ENCODE measurements at regions not wholly inside any gene's neighbourhood (a gene's known extent, or its start where the extent isn't known, plus 50 kb on each side); places are given as distances from the start of the nearest gene placed in this dataset.

DNA sequence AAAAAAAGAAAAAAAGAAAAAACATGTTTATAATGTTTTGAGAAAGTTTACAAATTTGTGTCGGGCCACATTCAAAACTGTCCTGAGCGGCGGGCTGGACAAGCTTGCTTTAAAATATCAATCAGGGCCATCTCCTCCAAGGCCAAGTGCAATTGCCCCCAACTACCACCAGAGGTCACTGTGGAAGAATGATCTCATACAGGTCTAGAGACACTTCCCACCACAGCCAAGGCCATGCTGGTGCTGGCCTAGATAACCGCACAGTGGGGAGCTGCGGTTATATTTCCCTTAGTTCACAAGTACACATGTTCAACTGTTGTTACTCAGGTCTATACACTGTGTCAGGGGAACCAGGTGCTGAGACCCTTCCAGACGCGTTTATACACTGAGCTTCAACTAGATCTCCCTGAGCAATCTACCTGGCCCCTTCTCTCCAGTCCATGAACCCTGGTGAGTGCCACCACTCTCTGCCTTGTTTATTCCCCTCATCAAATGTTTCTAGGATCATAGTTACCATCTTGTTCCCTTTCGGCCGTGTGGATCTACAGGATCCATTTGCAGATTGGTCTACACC is 83.8 kb upstream of the CCL2 start:
- Histone ChIP-seq H3K4ac (ENCODE audit: low read depth, low read length) (no peak overlapping the region), H3K9ac (ENCODE audit: low read depth, low read length) (no peak overlapping the region), H3K4me3 (ENCODE audit: insufficient read depth, low read depth, low read length) (no peak overlapping the region), H3K27ac (ENCODE audit: insufficient read depth, low read length) (no peak overlapping the region), H3K79me1 (ENCODE audit: low read depth in 1 of 2, low read length in 2 of 2) (no peaks in the 10 kb centered on the region), H2AK9ac (replicated peaks; ENCODE audit: low read depth, low read length, poor library complexity) (no peak overlapping the region), H2AFZ (replicated peaks; ENCODE audit: low read length, poor library complexity) (peak overlapping the region; percentile 37), H3K27me3 (ENCODE audit: control insufficient read depth, insufficient read depth, low read length) (no peaks in the 10 kb centered on the region), H3K18ac (ENCODE audit: low read depth, low read length) (no peak overlapping the region), H3K4me2 (ENCODE audit: low read depth, low read length) (no peak overlapping the region), H4K20me1 (ENCODE audit: insufficient read depth, low read length) (no peaks in the 10 kb centered on the region), H2BK15ac (ENCODE audit: low read depth, low read length) (0 out of 3 replicates have a peak overlapping the region, but pooled peaks have one; percentile 5), H4K8ac (ENCODE audit: low read depth in 2 of 2, low read length in 2 of 2) (no peak overlapping the region), H3K56ac (ENCODE audit: extremely low read depth, insufficient read depth, low read length) (no peak overlapping the region), H4K5ac (ENCODE audit: low read depth, low read length) (no peak overlapping the region), H3K9me1 (ENCODE audit: insufficient read depth, low read length) (0 out of 2 replicates have a peak, but pooled peaks cover 7% of the 10 kb centered on the region), H3K36me3 (ENCODE audit: control insufficient read depth, insufficient read depth, low read length) (no peaks in the 10 kb centered on the region), H3K9me3 (ENCODE audit: control insufficient read depth, insufficient read depth, low read length) (no peaks in the 10 kb centered on the region), H4K91ac (ENCODE audit: insufficient read depth, low read depth, low read length) (no peak overlapping the region; the same call in 1 of the 2 replicates), H2BK5ac (ENCODE audit: low read depth, low read length, poor library complexity, severe bottlenecking) (no peak overlapping the region), H3K14ac (replicated peaks; ENCODE audit: low read depth, low read length) (no peak overlapping the region), H2AK5ac (ENCODE audit: low read depth, low read length) (peak overlapping the region; percentile 11; the same call in 1 of the 2 replicates), H2BK120ac (ENCODE audit: low read depth, low read length) (no peak overlapping the region), H3K23ac (ENCODE audit: low read depth, low read length) (no peak overlapping the region), H3K4me1 (ENCODE audit: control insufficient read depth, insufficient read depth, low read length) (peaks cover 7% of the 10 kb centered on the region), H2BK20ac (ENCODE audit: low read depth, low read length) (0 out of 2 replicates have a peak overlapping the region, but pooled peaks have one; percentile 28)
- ChIA-PET CTCF (interaction anchor here (0.7 to 2.2 kb wide), 6 partner anchors 8 to 1256 kb away, joined by 3 to 12 read pairs (median 4); no protein-coding TSS in a partner anchor), POLR2A (ENCODE audit: unreplicated experiment) (no interaction called here)
- in situ Hi-C loops (cut with MboI; ENCODE audit: low sequenced_read_pairs) (no loop called here), dilution Hi-C loops (cut with HindIII; ENCODE audit: low sequenced_read_pairs, unreplicated experiment) (no loop called here), intact Hi-C loops (cut with micrococcal nuclease) (no loop called here)
- BruUV-seq (replicated peaks) = no TSS peak
- WGBS, 2 experiments (ENCODE audit: extremely low coverage in 2 of 2, insufficient read length in 1 of 2) = 94% methylated on average over 2 of the region's 9 CpGs; no CpG with 5 or more reads in 1 of the 2 experiments
- ATAC-seq (ENCODE audit: low read depth) = peak; percentile 62
- DNase-seq = peak; percentile 53
- TF ChIP-seq BHLHE40 (IDR thresholded peaks at IDR 0.05; ENCODE audit: low read depth, low read length) (no peak), RCOR1 (IDR thresholded peaks at IDR 0.05; ENCODE audit: insufficient replicate concordance, low read length) (no peak), SMC3 (IDR thresholded peaks at IDR 0.05; ENCODE audit: low read depth, low read length) (peak; percentile 34), RAD21 (IDR thresholded peaks at IDR 0.05; ENCODE audit: low read length) (peak; percentile 41), CHD1 (IDR thresholded peaks at IDR 0.05; ENCODE audit: low read depth, low read length) (no peak)
- TF ChIP-seq, protein P1, sequence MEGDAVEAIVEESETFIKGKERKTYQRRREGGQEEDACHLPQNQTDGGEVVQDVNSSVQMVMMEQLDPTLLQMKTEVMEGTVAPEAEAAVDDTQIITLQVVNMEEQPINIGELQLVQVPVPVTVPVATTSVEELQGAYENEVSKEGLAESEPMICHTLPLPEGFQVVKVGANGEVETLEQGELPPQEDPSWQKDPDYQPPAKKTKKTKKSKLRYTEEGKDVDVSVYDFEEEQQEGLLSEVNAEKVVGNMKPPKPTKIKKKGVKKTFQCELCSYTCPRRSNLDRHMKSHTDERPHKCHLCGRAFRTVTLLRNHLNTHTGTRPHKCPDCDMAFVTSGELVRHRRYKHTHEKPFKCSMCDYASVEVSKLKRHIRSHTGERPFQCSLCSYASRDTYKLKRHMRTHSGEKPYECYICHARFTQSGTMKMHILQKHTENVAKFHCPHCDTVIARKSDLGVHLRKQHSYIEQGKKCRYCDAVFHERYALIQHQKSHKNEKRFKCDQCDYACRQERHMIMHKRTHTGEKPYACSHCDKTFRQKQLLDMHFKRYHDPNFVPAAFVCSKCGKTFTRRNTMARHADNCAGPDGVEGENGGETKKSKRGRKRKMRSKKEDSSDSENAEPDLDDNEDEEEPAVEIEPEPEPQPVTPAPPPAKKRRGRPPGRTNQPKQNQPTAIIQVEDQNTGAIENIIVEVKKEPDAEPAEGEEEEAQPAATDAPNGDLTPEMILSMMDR (conservative IDR thresholded peaks at IDR 0.05; ENCODE audit: low read depth, low read length) = peak; percentile 68

Measured in IMR-90 (cell line).